Gastroesophageal sphincter (tissue), 4 donors: ENCODE measurements at regions not wholly inside any gene's neighbourhood (a gene's known extent, or its start where the extent isn't known, plus 50 kb on each side); places are given as distances from the start of the nearest gene placed in this dataset.

Experiments used
- ATAC-seq: fragments of 150-250 bp; one replicate; pipeline ENCODE4 v1.9.1; 2016; ENCODE audit warnings: mild to moderate bottlenecking, moderate library complexity
- H3K27ac ChIP-seq, 4 donors: fragments of 200-600 bp; sonication (generic) in 3 of 4; 1 replicate in 3 of 4; 2 replicates in 1 of 4; pipeline ENCODE4 v1.5.1; 2016 to 2019
- H3K27me3 ChIP-seq: fragments of 200-600 bp; sonication (generic); one replicate; pipeline ENCODE4 v1.5.1; 2019
- H3K36me3 ChIP-seq, 2 donors: fragments of 200-600 bp; sonication (generic); one replicate each; pipeline ENCODE4 v1.5.1; 2019; ENCODE audit warnings: control low read depth in 1 of 2
- H3K4me1 ChIP-seq, 3 donors: fragments of 200-600 bp; sonication (generic); 1 replicate in 2 of 3; 2 replicates in 1 of 3; pipeline ENCODE4 v1.5.1; 2016 to 2019; ENCODE audit warnings: control low read depth in 2 of 3
- H3K4me3 ChIP-seq, 2 donors: fragments of 200-600 bp; sonication (generic); one replicate each; pipeline ENCODE4 v1.5.1; 2019; ENCODE audit warnings: mild to moderate bottlenecking in 1 of 2, moderate library complexity in 1 of 2
- H3K9me3 ChIP-seq, 3 donors: fragments of 200-600 bp; sonication (generic); one replicate each; pipeline ENCODE4 v1.5.1; 2017 to 2019; ENCODE audit warnings: control low read depth in 2 of 3
- CTCF ChIP-seq, 4 experiments: fragments of 200-600 bp in 2 of 4; fragments of 450-650 bp in 2 of 4; sonication (generic) in 1 of 4; IDR thresholded peaks; one replicate each; pipeline ENCODE4 v1.5.1; 2017 to 2019; ENCODE audit warnings: antibody characterized with exemption in 4 of 4, mild to moderate bottlenecking in 2 of 4, moderate library complexity in 2 of 4
- EP300 ChIP-seq: sonication (generic); formaldehyde crosslinking; IDR thresholded peaks from one replicate; pipeline ENCODE4 v1.6.1; 2017; ENCODE audit warnings: antibody characterized with exemption, mild to moderate bottlenecking
- POLR2A ChIP-seq, 2 donors: fragments of 450-650 bp; IDR thresholded peaks; one replicate each; pipeline ENCODE4 v1.6.1; 2017; ENCODE audit warnings: antibody characterized with exemption in 2 of 2, mild to moderate bottlenecking in 2 of 2, moderate library complexity in 1 of 2
- POLR2AphosphoS5 ChIP-seq: sonication (generic); formaldehyde crosslinking; IDR thresholded peaks from one replicate; pipeline ENCODE4 v1.6.1; 2017; ENCODE audit warnings: antibody characterized with exemption
- WGBS, 2 donors: methylation state at CpG; one replicate each; pipeline ENCODE4 v1.1.5; 2018; ENCODE audit warnings: low coverage in 1 of 2; 5-methylcytosine and 5-hydroxymethylcytosine counted together

GRCh38 chr5:165149431-165149830 is 1644.0 kb downstream of the MAT2B start:
- Histone ChIP-seq H3K36me3 (no peaks in the 10 kb centered on the region), H3K27me3 (no peaks in the 10 kb centered on the region), H3K4me1 (no peaks in the 10 kb centered on the region), H3K9me3 (no peaks in the 10 kb centered on the region), H3K27ac (no peak overlapping the region), H3K4me3 (no peak overlapping the region)
- ATAC-seq: no peak
- TF ChIP-seq CTCF (IDR thresholded peaks at IDR 0.05) (no peak), POLR2AphosphoS5 (no peak), POLR2A (IDR thresholded peaks at IDR 0.05) (no peak), EP300 (no peak)
- WGBS, 2 donors: 88 to 93% methylated on average over 1 of the region's 1 CpG

GRCh38 chr5:165152058-165152457 is 1646.6 kb downstream of the MAT2B start:
- 75 to 80% methylated on average over 1 to 2 of the region's 2 CpGs for WGBS, 2 donors
- Histone ChIP-seq H3K9me3 (no peaks in the 10 kb centered on the region), H3K4me1 (peaks cover 0 to under 1% (median 0%) of the 10 kb centered on the region in 3 donors), H3K27ac (no peak overlapping the region), H3K36me3 (no peaks in the 10 kb centered on the region), H3K4me3 (no peak overlapping the region), H3K27me3 (no peaks in the 10 kb centered on the region)
- TF ChIP-seq POLR2A (IDR thresholded peaks at IDR 0.05): no peak
- no peak for TF ChIP-seq POLR2AphosphoS5
- TF ChIP-seq EP300: no peak
- TF ChIP-seq CTCF (IDR thresholded peaks at IDR 0.05): no peak
- no peak for ATAC-seq

- H3K27ac ChIP-seq: no peak overlapping the region
- TF ChIP-seq POLR2A (IDR thresholded peaks at IDR 0.05) (no peak), CTCF (IDR thresholded peaks at IDR 0.05) (no peak)
- H3K27me3 ChIP-seq: no peaks in the 10 kb centered on the region
- no peak overlapping the region for H3K4me3 ChIP-seq
- 56 to 57% methylated on average over 1 of the region's 1 CpG for WGBS, 2 donors
- H3K9me3 ChIP-seq: no peaks in the 10 kb centered on the region
- ATAC-seq: no peak
- H3K36me3 ChIP-seq: no peaks in the 10 kb centered on the region
- H3K4me1 ChIP-seq: peaks cover 0 to 7% (median 0%) of the 10 kb centered on the region in 3 donors
These were observed 1651.8 kb downstream of the MAT2B start for GRCh38 chr5:165157219-165157618.

GRCh38 chr5:165161204-165161603 is 1655.8 kb downstream of the MAT2B start:
- 84 to 94% methylated on average over 5 to 6 of the region's 6 CpGs for WGBS, 2 donors
- no peak for ATAC-seq
- Histone ChIP-seq H3K4me1 (peaks cover 0 to 7% (median 0%) of the 10 kb centered on the region in 3 donors), H3K27me3 (no peaks in the 10 kb centered on the region), H3K4me3 (no peak overlapping the region), H3K9me3 (no peaks in the 10 kb centered on the region), H3K27ac (no peak overlapping the region), H3K36me3 (no peaks in the 10 kb centered on the region)
- no peak for TF ChIP-seq CTCF (IDR thresholded peaks at IDR 0.05)
- no peak for TF ChIP-seq EP300
- no peak for TF ChIP-seq POLR2AphosphoS5
- TF ChIP-seq POLR2A (IDR thresholded peaks at IDR 0.05): no peak

GRCh38 chr5:165163861-165164260 is 1658.4 kb downstream of the MAT2B start:
- no peak overlapping the region for H3K27ac ChIP-seq
- no peaks in the 10 kb centered on the region for H3K4me1 ChIP-seq
- no peaks in the 10 kb centered on the region for H3K9me3 ChIP-seq
- H3K27me3 ChIP-seq: no peaks in the 10 kb centered on the region
- no peak for ATAC-seq
- no peaks in the 10 kb centered on the region for H3K36me3 ChIP-seq
- no peak for TF ChIP-seq POLR2AphosphoS5
- no peak for TF ChIP-seq CTCF (IDR thresholded peaks at IDR 0.05)
- TF ChIP-seq POLR2A (IDR thresholded peaks at IDR 0.05): no peak
- TF ChIP-seq EP300: no peak
- WGBS, 2 donors: 38 to 46% methylated on average over 2 of the region's 2 CpGs
- H3K4me3 ChIP-seq: no peak overlapping the region
